Iris pigment epithelial cell (primary cell): ENCODE measurements at regions not wholly inside any gene's neighbourhood (a gene's known extent, or its start where the extent isn't known, plus 50 kb on each side); places are given as distances from the start of the nearest gene placed in this dataset.

Source experiments
- DNase-seq: peaks from one replicate; pipeline ENCODE4 v3.0.0-alpha.2; 2011; ENCODE audit warnings: low read depth

- DNase-seq = peak; percentile 69
Observed at GRCh38 chr3:98994128-98994762, 92.8 kb upstream of the DCBLD2 start.

GRCh38 chr3:98991393-98991792 lies 89.9 kb upstream of the DCBLD2 start:
- DNase-seq = no peak

- DNase-seq = no peak
Observed at GRCh38 chr3:98990657-98991056, 89.2 kb upstream of the DCBLD2 start.

- DNase-seq = peak; percentile 98
Observed at GRCh38 chr3:98986073-98986472, 84.6 kb upstream of the DCBLD2 start.

GRCh38 chr3:98985431-98985830 lies 83.9 kb upstream of the DCBLD2 start:
- DNase-seq = peak; percentile 63

- DNase-seq = no peak
Observed at GRCh38 chr3:98984024-98984423, 82.5 kb upstream of the DCBLD2 start.

- DNase-seq = peak; percentile 55
Observed at GRCh38 chr3:98982351-98982750, 80.9 kb upstream of the DCBLD2 start.

- peak; percentile 83 for DNase-seq
Observed at GRCh38 chr3:98980915-98981596, 79.6 kb upstream of the DCBLD2 start.

- DNase-seq = no peak
Observed at GRCh38 chr3:98979296-98979695, 77.8 kb upstream of the DCBLD2 start.

- no peak for DNase-seq
Observed at GRCh38 chr3:98978068-98978811, 76.7 kb upstream of the DCBLD2 start.

- DNase-seq = peak; percentile 96
Observed at GRCh38 chr3:98977520-98977919, 76.0 kb upstream of the DCBLD2 start.

GRCh38 chr3:98974442-98974841 lies 72.9 kb upstream of the DCBLD2 start:
- no peak for DNase-seq

- no peak for DNase-seq
Observed at GRCh38 chr3:98972720-98973119, 71.2 kb upstream of the DCBLD2 start.

- DNase-seq = peak; percentile 94
Observed at GRCh38 chr3:98972155-98972554, 70.7 kb upstream of the DCBLD2 start.

- peak; percentile 94 for DNase-seq
Observed at GRCh38 chr3:98971169-98971681, 69.7 kb upstream of the DCBLD2 start.

- DNase-seq = no peak
Observed at GRCh38 chr3:98969295-98969694, 67.8 kb upstream of the DCBLD2 start.

- DNase-seq = no peak
Observed at GRCh38 chr3:98968824-98969223, 67.3 kb upstream of the DCBLD2 start.

GRCh38 chr3:98968347-98968746 lies 66.9 kb upstream of the DCBLD2 start:
- DNase-seq = no peak

GRCh38 chr3:98967758-98968157 lies 66.3 kb upstream of the DCBLD2 start:
- DNase-seq = no peak

- peak; percentile 42 for DNase-seq
Observed at GRCh38 chr3:98966862-98967546, 65.5 kb upstream of the DCBLD2 start.

GRCh38 chr3:98966434-98966833 lies 64.9 kb upstream of the DCBLD2 start:
- DNase-seq = no peak

- no peak for DNase-seq
Observed at GRCh38 chr3:98964784-98965183, 63.3 kb upstream of the DCBLD2 start.
